Right lobe of liver (tissue), 6 donors: ENCODE measurements at regions not wholly inside any gene's neighbourhood (a gene's known extent, or its start where the extent isn't known, plus 50 kb on each side); places are given as distances from the start of the nearest gene placed in this dataset.
"Not testable (repeated sequence)": the region's sequence is repeated elsewhere in the genome, so short reads cannot be mapped to it uniquely, and the experiment has no call there.

Experiments
- ATAC-seq, 4 donors: fragments of 200-7000 bp; cut with Tn5 transposase; one replicate each; pipeline ENCODE4 v1.9.1; 2020; ENCODE audit warnings: mild to moderate bottlenecking in 4 of 4, moderate library complexity in 4 of 4
- DNase-seq, 3 donors: peaks; one replicate each; pipeline ENCODE4 v3.0.0-alpha.2; 2020
- H3K27ac ChIP-seq, 3 donors: fragments of 200-600 bp; one replicate each; pipeline ENCODE4 v1.8.0; 2022
- H3K27me3 ChIP-seq, 2 donors: fragments of 200-600 bp; one replicate each; pipeline ENCODE4 v1.8.0; 2022
- H3K36me3 ChIP-seq, 4 donors: fragments of 200-600 bp; sonication (generic) in 1 of 4; one replicate each; pipeline versions ENCODE4 v1.5.1 to v1.8.0; 2017 to 2022; ENCODE audit warnings: control low read depth in 1 of 4
- H3K4me1 ChIP-seq, 4 donors: fragments of 200-600 bp; sonication (generic) in 1 of 4; one replicate each; pipeline versions ENCODE4 v1.5.1 to v1.8.0; 2017 to 2022; ENCODE audit warnings: control low read depth in 1 of 4
- H3K4me3 ChIP-seq, 3 donors: fragments of 200-600 bp; one replicate each; pipeline ENCODE4 v1.8.0; 2022
- H3K9me3 ChIP-seq, 4 donors: fragments of 200-600 bp; sonication (generic) in 1 of 4; one replicate each; pipeline versions ENCODE4 v1.5.1 to v1.8.0; 2017 to 2022; ENCODE audit warnings: control low read depth in 1 of 4
- CTCF ChIP-seq, 4 donors: fragments of 200-600 bp in 3 of 4; fragments of 450-650 bp in 1 of 4; IDR thresholded peaks; one replicate each; pipeline versions ENCODE4 v1.5.1 to v1.8.0; 2016 to 2022; ENCODE audit warnings: antibody characterized with exemption in 4 of 4, mild to moderate bottlenecking in 2 of 4
- POLR2A ChIP-seq: fragments of 450-650 bp; IDR thresholded peaks from one replicate; pipeline ENCODE4 v1.6.1; 2017; ENCODE audit warnings: antibody characterized with exemption, mild to moderate bottlenecking
- WGBS: methylation state at CpG from one replicate; pipeline ENCODE4 v1.1.6; 2018; ENCODE audit warnings: low coverage, low lambda C conversion rate; ENCODE audit not compliant: insufficient coverage; ENCODE audit errors: missing lambda C conversion rate; 5-methylcytosine and 5-hydroxymethylcytosine counted together
- intact Hi-C, 2 donors: fragments of 100-400 bp; cut with DNase I; formaldehyde crosslinking; loops; one replicate each; pipeline versions ENCODE4 v1.11.2 to v1.14.1; 2022
- donor health status: DM: no; HTN: yes; CAD: no.
- donor health status: DM: no; HTN: no; CAD: no.
- donor health status: DM: no; HTN: no; CAD: no.
- donor health status: DM: no; HTN: yes; CAD: no.
- donor health status: DM: no; HTN: yes; CAD: no.

- Histone ChIP-seq H3K4me1 (no peaks in the 10 kb centered on the region), H3K4me3 (no peak overlapping the region), H3K27me3 (no peaks in the 10 kb centered on the region), H3K27ac (no peak overlapping the region), H3K9me3 (no peaks in the 10 kb centered on the region), H3K36me3 (no peaks in the 10 kb centered on the region)
- DNase-seq (no peak), ATAC-seq (no peak)
- intact Hi-C loops, result no loop called here
- no peak for TF ChIP-seq CTCF (IDR thresholded peaks at IDR 0.05)
- WGBS, result 32% methylated on average over 1 of the region's 1 CpG
Measured at GRCh38 chr4:114444211-114444610, 154.4 kb upstream of the UGT8 start.

GRCh38 chr4:114447963-114448516, 150.6 kb upstream of the UGT8 start:
- H3K27ac ChIP-seq, intact Hi-C loops, ATAC-seq, H3K4me1 ChIP-seq, H3K36me3 ChIP-seq, H3K9me3 ChIP-seq, DNase-seq, H3K4me3 ChIP-seq, H3K27me3 ChIP-seq: not testable (repeated sequence)

GRCh38 chr4:114458728-114459127, 139.9 kb upstream of the UGT8 start:
- no peak overlapping the region for H3K4me3 ChIP-seq
- no peaks in the 10 kb centered on the region for H3K36me3 ChIP-seq
- H3K4me1 ChIP-seq, result no peaks in the 10 kb centered on the region
- no peaks in the 10 kb centered on the region for H3K9me3 ChIP-seq
- intact Hi-C loops, result no loop called here
- no peak for ATAC-seq
- TF ChIP-seq CTCF (IDR thresholded peaks at IDR 0.05) (no peak), POLR2A (no peak)
- no peak for DNase-seq
- H3K27me3 ChIP-seq, result no peaks in the 10 kb centered on the region
- no peak overlapping the region for H3K27ac ChIP-seq
- 44% methylated on average over 2 of the region's 2 CpGs for WGBS

GRCh38 chr4:114464726-114465272, 133.8 kb upstream of the UGT8 start:
- H3K27me3 ChIP-seq, result no peaks in the 10 kb centered on the region
- TF ChIP-seq POLR2A (no peak), CTCF (IDR thresholded peaks at IDR 0.05) (no peak)
- H3K9me3 ChIP-seq, result no peaks in the 10 kb centered on the region
- H3K4me1 ChIP-seq, result no peaks in the 10 kb centered on the region
- ATAC-seq, result no peak
- DNase-seq, result no peak
- H3K36me3 ChIP-seq, result no peaks in the 10 kb centered on the region
- no peak overlapping the region for H3K27ac ChIP-seq
- intact Hi-C loops, result no loop called here
- 62% methylated on average over 7 of the region's 7 CpGs for WGBS
- no peak overlapping the region for H3K4me3 ChIP-seq

GRCh38 chr4:114465766-114466165, 132.8 kb upstream of the UGT8 start:
- Histone ChIP-seq H3K27me3 (no peaks in the 10 kb centered on the region), H3K27ac (no peak overlapping the region), H3K4me3 (no peak overlapping the region), H3K4me1 (no peaks in the 10 kb centered on the region), H3K36me3 (no peaks in the 10 kb centered on the region), H3K9me3 (no peaks in the 10 kb centered on the region)
- DNase-seq (no peak), ATAC-seq (no peak)
- 31% methylated on average over 1 of the region's 1 CpG for WGBS
- intact Hi-C loops, result no loop called here
- TF ChIP-seq CTCF (IDR thresholded peaks at IDR 0.05) (no peak), POLR2A (no peak)
